Activated naive CD8-positive, alpha-beta T cell treated with anti-CD3 and anti-CD28 coated beads, Interleukin-2, amount 50 U/mL, for 24 hours (primary cell): ENCODE measurements at regions not wholly inside any gene's neighbourhood (a gene's known extent, or its start where the extent isn't known, plus 50 kb on each side); places are given as distances from the start of the nearest gene placed in this dataset.
A peak's percentile ranks its signal among the peaks of the same experiment; 100 is the strongest.

Source experiments
- ATAC-seq: fragments of 150-1000 bp; cut with Tn5 transposase; one replicate; pipeline ENCODE4 v1.10.0; 2021
- DNase-seq: peaks from one replicate; pipeline ENCODE4 v3.0.0; 2021
- H3K27ac Mint-ChIP-seq: one replicate; pipeline ENCODE4 v1.8.0; 2021; ENCODE audit warnings: mild to moderate bottlenecking, mixed read lengths
- H3K27me3 Mint-ChIP-seq: one replicate; pipeline ENCODE4 v1.8.0; 2021; ENCODE audit warnings: mixed read lengths
- H3K36me3 Mint-ChIP-seq: one replicate; pipeline ENCODE4 v1.8.0; 2021; ENCODE audit warnings: low read depth, mixed read lengths
- H3K4me1 Mint-ChIP-seq: one replicate; pipeline ENCODE4 v1.8.0; 2021; ENCODE audit warnings: mixed read lengths
- H3K4me3 Mint-ChIP-seq: one replicate; pipeline ENCODE4 v1.8.0; 2021; ENCODE audit warnings: mild to moderate bottlenecking, moderate library complexity, mixed read lengths
- H3K9me3 Mint-ChIP-seq: one replicate; pipeline ENCODE4 v1.8.0; 2021; ENCODE audit warnings: mixed read lengths

GRCh38 chr1:220356981-220357850, 85.0 kb upstream of the RAB3GAP2 start:
- DNase-seq = no peak
- H3K9me3 Mint-ChIP-seq = no peaks in the 10 kb centered on the region
- no peaks in the 10 kb centered on the region for H3K36me3 Mint-ChIP-seq
- H3K4me1 Mint-ChIP-seq = no peaks in the 10 kb centered on the region
- no peak overlapping the region for H3K27ac Mint-ChIP-seq
- no peaks in the 10 kb centered on the region for H3K27me3 Mint-ChIP-seq
- H3K4me3 Mint-ChIP-seq = no peak overlapping the region
- no peak for ATAC-seq

- no peak overlapping the region for H3K27ac Mint-ChIP-seq
- DNase-seq = no peak
- H3K36me3 Mint-ChIP-seq = no peaks in the 10 kb centered on the region
- H3K4me3 Mint-ChIP-seq = no peak overlapping the region
- no peaks in the 10 kb centered on the region for H3K9me3 Mint-ChIP-seq
- no peak for ATAC-seq
- H3K4me1 Mint-ChIP-seq = no peaks in the 10 kb centered on the region
- no peaks in the 10 kb centered on the region for H3K27me3 Mint-ChIP-seq
Observed at GRCh38 chr1:220353229-220354012, 81.2 kb upstream of the RAB3GAP2 start.

- Mint-ChIP-seq H3K9me3 (no peaks in the 10 kb centered on the region), H3K27ac (no peak overlapping the region), H3K27me3 (peaks cover 4% of the 10 kb centered on the region), H3K4me3 (no peak overlapping the region), H3K36me3 (no peaks in the 10 kb centered on the region), H3K4me1 (no peaks in the 10 kb centered on the region)
- ATAC-seq (no peak), DNase-seq (no peak)
Observed at GRCh38 chr1:220348211-220348610, 76.0 kb upstream of the RAB3GAP2 start.

GRCh38 chr1:220347654-220348175, 75.5 kb upstream of the RAB3GAP2 start:
- Mint-ChIP-seq H3K27me3 (peaks cover 4% of the 10 kb centered on the region), H3K9me3 (no peaks in the 10 kb centered on the region), H3K27ac (no peak overlapping the region), H3K36me3 (no peaks in the 10 kb centered on the region), H3K4me1 (no peaks in the 10 kb centered on the region), H3K4me3 (no peak overlapping the region)
- no peak for ATAC-seq
- no peak for DNase-seq

- Mint-ChIP-seq H3K36me3 (no peaks in the 10 kb centered on the region), H3K9me3 (no peaks in the 10 kb centered on the region), H3K4me1 (no peaks in the 10 kb centered on the region), H3K27me3 (peaks cover 4% of the 10 kb centered on the region), H3K27ac (no peak overlapping the region), H3K4me3 (no peak overlapping the region)
- ATAC-seq = peak; percentile 33
- DNase-seq = no peak
Observed at GRCh38 chr1:220344745-220345144, 72.5 kb upstream of the RAB3GAP2 start.

- H3K9me3 Mint-ChIP-seq = no peaks in the 10 kb centered on the region
- H3K36me3 Mint-ChIP-seq = no peaks in the 10 kb centered on the region
- H3K27ac Mint-ChIP-seq = no peak overlapping the region
- H3K4me3 Mint-ChIP-seq = no peak overlapping the region
- no peaks in the 10 kb centered on the region for H3K4me1 Mint-ChIP-seq
- ATAC-seq (no peak), DNase-seq (no peak)
- peaks cover 4% of the 10 kb centered on the region for H3K27me3 Mint-ChIP-seq
Observed at GRCh38 chr1:220342853-220343252, 70.6 kb upstream of the RAB3GAP2 start.

- Mint-ChIP-seq H3K36me3 (no peaks in the 10 kb centered on the region), H3K27me3 (no peaks in the 10 kb centered on the region), H3K9me3 (no peaks in the 10 kb centered on the region), H3K27ac (no peak overlapping the region), H3K4me3 (no peak overlapping the region), H3K4me1 (no peaks in the 10 kb centered on the region)
- ATAC-seq (no peak), DNase-seq (no peak)
Observed at GRCh38 chr1:220341126-220341525, 68.9 kb upstream of the RAB3GAP2 start.

GRCh38 chr1:220339581-220339980, 67.3 kb upstream of the RAB3GAP2 start:
- H3K27me3 Mint-ChIP-seq = no peaks in the 10 kb centered on the region
- no peak overlapping the region for H3K4me3 Mint-ChIP-seq
- no peak for ATAC-seq
- no peaks in the 10 kb centered on the region for H3K36me3 Mint-ChIP-seq
- DNase-seq = no peak
- no peaks in the 10 kb centered on the region for H3K9me3 Mint-ChIP-seq
- H3K27ac Mint-ChIP-seq = no peak overlapping the region
- no peaks in the 10 kb centered on the region for H3K4me1 Mint-ChIP-seq

GRCh38 chr1:220338759-220339158, 66.5 kb upstream of the RAB3GAP2 start:
- no peaks in the 10 kb centered on the region for H3K36me3 Mint-ChIP-seq
- no peak for ATAC-seq
- H3K4me1 Mint-ChIP-seq = no peaks in the 10 kb centered on the region
- no peak for DNase-seq
- no peak overlapping the region for H3K27ac Mint-ChIP-seq
- H3K9me3 Mint-ChIP-seq = no peaks in the 10 kb centered on the region
- H3K27me3 Mint-ChIP-seq = peaks cover 2% of the 10 kb centered on the region
- H3K4me3 Mint-ChIP-seq = no peak overlapping the region

GRCh38 chr1:220336391-220337031, 64.3 kb upstream of the RAB3GAP2 start:
- no peak for DNase-seq
- H3K36me3 Mint-ChIP-seq = no peaks in the 10 kb centered on the region
- H3K4me1 Mint-ChIP-seq = no peaks in the 10 kb centered on the region
- no peak overlapping the region for H3K27ac Mint-ChIP-seq
- H3K4me3 Mint-ChIP-seq = no peak overlapping the region
- ATAC-seq = no peak
- H3K27me3 Mint-ChIP-seq = peaks cover 6% of the 10 kb centered on the region
- no peaks in the 10 kb centered on the region for H3K9me3 Mint-ChIP-seq

- Mint-ChIP-seq H3K9me3 (no peaks in the 10 kb centered on the region), H3K27me3 (peaks cover 6% of the 10 kb centered on the region), H3K4me1 (no peaks in the 10 kb centered on the region), H3K36me3 (no peaks in the 10 kb centered on the region), H3K4me3 (no peak overlapping the region), H3K27ac (no peak overlapping the region)
- ATAC-seq = no peak
- DNase-seq = no peak
Observed at GRCh38 chr1:220335668-220336067, 63.4 kb upstream of the RAB3GAP2 start.

- H3K9me3 Mint-ChIP-seq = no peaks in the 10 kb centered on the region
Observed at GRCh38 chr1:220331318-220331717, 59.1 kb upstream of the RAB3GAP2 start.

GRCh38 chr1:220330265-220330664, 58.0 kb upstream of the RAB3GAP2 start:
- Mint-ChIP-seq H3K36me3 (no peaks in the 10 kb centered on the region), H3K27me3 (peaks cover 6% of the 10 kb centered on the region), H3K9me3 (no peaks in the 10 kb centered on the region), H3K27ac (no peak overlapping the region), H3K4me3 (no peak overlapping the region), H3K4me1 (no peaks in the 10 kb centered on the region)
- ATAC-seq (no peak), DNase-seq (no peak)

More at GRCh38 chr1:220331318-220331717, 59.1 kb upstream of the RAB3GAP2 start:
- H3K36me3 Mint-ChIP-seq = no peaks in the 10 kb centered on the region
- peaks cover 6% of the 10 kb centered on the region for H3K27me3 Mint-ChIP-seq
- no peaks in the 10 kb centered on the region for H3K4me1 Mint-ChIP-seq
- DNase-seq (no peak), ATAC-seq (no peak)
- no peak overlapping the region for H3K4me3 Mint-ChIP-seq
- no peak overlapping the region for H3K27ac Mint-ChIP-seq

GRCh38 chr1:220327106-220327505, 54.9 kb upstream of the RAB3GAP2 start:
- Mint-ChIP-seq H3K36me3 (no peaks in the 10 kb centered on the region), H3K27ac (no peak overlapping the region), H3K9me3 (no peaks in the 10 kb centered on the region), H3K4me3 (no peak overlapping the region), H3K4me1 (no peaks in the 10 kb centered on the region), H3K27me3 (peaks cover 11% of the 10 kb centered on the region)
- DNase-seq (no peak), ATAC-seq (no peak)
